T-helper 17 cell (primary cell): ENCODE measurements at regions not wholly inside any gene's neighbourhood (a gene's known extent, or its start where the extent isn't known, plus 50 kb on each side); places are given as distances from the start of the nearest gene placed in this dataset.

Experiments
- ATAC-seq: fragments of 150-1000 bp; cut with Tn5 transposase; 2 replicates; pipeline ENCODE4 v1.10.0; 2021; ENCODE audit warnings: mild to moderate bottlenecking, moderate library complexity
- DNase-seq, 3 donors: peaks; one replicate each; pipeline versions ENCODE4 v3.0.0 to v3.0.0-alpha.2; 2020 to 2021
- H3K9me3 ChIP-seq: one replicate; pipeline ENCODE4 v1.7.0; 2013; ENCODE audit warnings: low read length, mild to moderate bottlenecking; ENCODE audit not compliant: control insufficient read depth, poor library complexity, severe bottlenecking
- H3K27ac Mint-ChIP-seq: one replicate; pipeline ENCODE4 v1.8.0; 2022; ENCODE audit warnings: mild to moderate bottlenecking, moderate library complexity, mixed read lengths
- H3K27me3 Mint-ChIP-seq: one replicate; pipeline ENCODE4 v1.8.0; 2022; ENCODE audit warnings: mixed read lengths
- H3K36me3 Mint-ChIP-seq: one replicate; pipeline ENCODE4 v1.8.0; 2022; ENCODE audit warnings: low read depth, mixed read lengths
- H3K4me1 Mint-ChIP-seq: one replicate; pipeline ENCODE4 v1.8.0; 2022; ENCODE audit warnings: mild to moderate bottlenecking, mixed read lengths
- H3K4me3 Mint-ChIP-seq: one replicate; pipeline ENCODE4 v1.8.0; 2022; ENCODE audit warnings: mild to moderate bottlenecking, moderate library complexity, mixed read lengths

DNA sequence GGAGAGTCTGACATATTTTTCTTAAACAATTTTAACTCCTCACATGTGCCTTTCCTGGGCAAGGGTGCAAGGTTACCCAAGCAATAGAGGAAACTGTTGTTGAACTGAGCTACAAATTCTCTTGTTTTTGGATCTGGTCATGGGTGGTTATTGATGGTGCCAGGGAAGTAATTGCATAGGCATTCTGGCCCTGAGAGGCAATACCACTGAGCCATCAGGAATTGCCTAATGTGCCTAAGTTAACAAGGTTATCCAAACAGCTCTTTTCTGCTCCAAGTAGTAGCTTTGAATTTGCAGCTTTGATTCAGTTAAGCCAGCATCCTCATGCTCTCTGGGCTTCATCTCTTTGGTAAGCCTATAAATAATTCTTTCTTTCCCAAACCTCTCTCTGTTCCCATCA lies 266.0 kb upstream of the BTBD3 start:
- Mint-ChIP-seq H3K4me3 (no peak overlapping the region), H3K27me3 (no peaks in the 10 kb centered on the region), H3K4me1 (no peaks in the 10 kb centered on the region), H3K27ac (no peak overlapping the region), H3K36me3 (no peaks in the 10 kb centered on the region)
- H3K9me3 ChIP-seq = peaks cover 3% of the 10 kb centered on the region
- no peak for DNase-seq
- ATAC-seq = no peak

DNA sequence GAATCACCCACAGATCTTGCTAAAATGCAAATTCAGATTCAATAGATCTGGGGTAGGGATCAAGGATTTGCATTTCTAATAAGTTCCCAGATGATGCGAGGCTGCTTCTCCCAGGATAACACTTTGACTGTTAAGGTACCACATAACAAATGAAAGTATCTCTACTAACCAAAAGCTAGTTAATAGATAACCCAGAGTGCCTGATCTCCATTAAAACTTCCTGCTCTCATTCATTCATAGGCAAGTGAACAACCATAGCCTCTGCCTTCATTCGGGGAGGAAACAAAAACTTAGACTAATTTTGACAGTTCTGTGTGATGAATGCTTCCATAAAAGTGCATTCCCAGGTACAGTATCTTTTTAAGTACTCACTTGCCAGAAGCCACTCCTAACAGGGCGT lies 265.6 kb upstream of the BTBD3 start:
- H3K27ac Mint-ChIP-seq = no peak overlapping the region
- ATAC-seq = no peak
- no peak for DNase-seq
- no peaks in the 10 kb centered on the region for H3K36me3 Mint-ChIP-seq
- no peak overlapping the region for H3K4me3 Mint-ChIP-seq
- no peaks in the 10 kb centered on the region for H3K27me3 Mint-ChIP-seq
- peaks cover 3% of the 10 kb centered on the region for H3K9me3 ChIP-seq
- H3K4me1 Mint-ChIP-seq = no peaks in the 10 kb centered on the region

DNA sequence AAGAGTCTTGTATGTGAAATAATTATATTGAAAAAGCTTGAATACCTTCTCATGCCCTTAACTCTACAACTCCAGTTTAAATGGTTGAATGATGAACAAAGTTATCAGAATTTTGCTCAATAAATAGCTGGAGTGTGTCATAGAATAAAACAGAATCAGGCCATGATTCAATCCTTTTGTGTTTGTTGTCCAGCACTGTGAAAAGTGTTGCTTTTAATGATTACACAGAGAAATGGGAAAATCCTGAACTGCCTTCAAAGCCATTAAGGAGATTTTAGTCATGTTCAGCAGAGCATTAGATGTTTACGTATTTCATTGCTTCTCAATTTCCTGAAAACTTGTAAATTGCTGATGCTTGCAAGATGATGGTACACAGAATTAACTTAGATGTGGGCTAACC lies 262.9 kb upstream of the BTBD3 start:
- H3K4me1 Mint-ChIP-seq = no peaks in the 10 kb centered on the region
- H3K4me3 Mint-ChIP-seq = no peak overlapping the region

DNA sequence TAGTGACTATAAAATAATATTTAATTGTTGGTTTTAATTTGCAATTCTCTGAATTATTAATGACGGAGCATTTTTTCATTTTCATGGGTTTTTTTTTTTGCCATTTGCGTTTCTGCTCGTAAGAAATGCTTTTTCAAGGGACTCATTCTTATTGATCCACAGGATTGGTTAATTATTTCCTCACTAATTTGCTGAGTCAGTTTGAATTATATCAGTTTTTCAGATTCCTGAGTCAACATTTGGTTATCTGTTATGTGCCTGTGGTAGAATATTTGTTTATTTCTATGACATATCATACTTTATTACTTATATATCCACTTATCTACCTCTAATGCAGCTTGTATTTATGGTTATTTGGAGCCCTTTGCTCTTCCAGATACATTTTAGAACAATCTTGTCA lies 257.0 kb upstream of the BTBD3 start:
- no peak overlapping the region for H3K27ac Mint-ChIP-seq
- no peaks in the 10 kb centered on the region for H3K4me1 Mint-ChIP-seq
- no peak for ATAC-seq
- H3K27me3 Mint-ChIP-seq = no peaks in the 10 kb centered on the region
- H3K36me3 Mint-ChIP-seq = no peaks in the 10 kb centered on the region
- H3K4me3 Mint-ChIP-seq = no peak overlapping the region
- no peaks in the 10 kb centered on the region for H3K9me3 ChIP-seq
- no peak for DNase-seq

More for the DNA sequence above, 262.9 kb upstream of the BTBD3 start:
- ATAC-seq = no peak
- Mint-ChIP-seq H3K27me3 (no peaks in the 10 kb centered on the region), H3K27ac (no peak overlapping the region), H3K36me3 (no peaks in the 10 kb centered on the region)
- no peaks in the 10 kb centered on the region for H3K9me3 ChIP-seq
- DNase-seq = no peak

DNA sequence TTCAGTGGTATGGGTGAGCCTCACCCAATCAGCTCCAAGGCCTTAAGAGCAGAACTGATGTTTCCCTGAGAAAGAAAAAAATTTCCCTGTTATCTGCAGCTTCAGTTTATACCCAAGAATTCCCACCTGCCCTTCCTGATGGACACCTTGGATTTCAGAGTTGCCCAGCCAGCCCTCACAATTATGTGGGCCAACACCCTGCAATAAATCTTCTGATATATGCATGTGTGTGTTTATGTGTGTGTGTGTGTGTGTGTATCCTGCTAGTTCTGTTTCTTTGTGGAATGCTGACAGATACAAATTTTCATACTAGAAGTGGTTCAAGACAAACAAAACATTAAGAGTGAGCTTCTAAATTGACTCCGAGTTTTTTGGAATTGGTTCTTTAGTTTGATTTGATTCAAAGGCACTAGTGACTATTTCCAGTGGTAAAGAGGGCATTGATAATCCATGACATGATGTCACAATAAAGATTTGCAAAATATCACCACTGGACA lies 246.6 kb upstream of the BTBD3 start:
- DNase-seq (no peak), ATAC-seq (no peak)
- Mint-ChIP-seq H3K27me3 (no peaks in the 10 kb centered on the region), H3K27ac (no peak overlapping the region), H3K36me3 (no peaks in the 10 kb centered on the region), H3K4me3 (no peak overlapping the region), H3K4me1 (no peaks in the 10 kb centered on the region)
- H3K9me3 ChIP-seq = no peaks in the 10 kb centered on the region

DNA sequence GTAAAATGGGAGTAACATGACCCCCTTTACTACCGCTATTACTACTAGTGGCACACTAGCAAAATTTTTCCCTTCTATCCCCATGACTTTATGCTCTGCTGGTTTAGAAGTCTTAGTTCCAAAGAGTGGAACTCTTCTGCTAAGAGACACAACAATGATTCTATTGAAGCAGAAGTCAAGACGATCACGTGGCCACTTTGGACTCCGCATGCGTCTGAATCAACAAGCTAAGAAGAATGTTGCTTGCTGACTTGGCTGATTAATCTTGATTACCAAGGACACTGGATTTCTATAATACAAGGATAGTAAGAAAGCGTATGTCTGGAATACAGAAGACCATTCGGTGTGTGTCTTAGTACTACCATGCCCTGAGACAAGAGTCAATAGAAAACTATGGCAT lies 244.7 kb upstream of the BTBD3 start:
- no peak for DNase-seq
- ATAC-seq = no peak
- H3K9me3 ChIP-seq = no peaks in the 10 kb centered on the region
- no peak overlapping the region for H3K27ac Mint-ChIP-seq
- H3K27me3 Mint-ChIP-seq = no peaks in the 10 kb centered on the region
- H3K4me3 Mint-ChIP-seq = no peak overlapping the region
- H3K4me1 Mint-ChIP-seq = no peaks in the 10 kb centered on the region
- no peaks in the 10 kb centered on the region for H3K36me3 Mint-ChIP-seq

DNA sequence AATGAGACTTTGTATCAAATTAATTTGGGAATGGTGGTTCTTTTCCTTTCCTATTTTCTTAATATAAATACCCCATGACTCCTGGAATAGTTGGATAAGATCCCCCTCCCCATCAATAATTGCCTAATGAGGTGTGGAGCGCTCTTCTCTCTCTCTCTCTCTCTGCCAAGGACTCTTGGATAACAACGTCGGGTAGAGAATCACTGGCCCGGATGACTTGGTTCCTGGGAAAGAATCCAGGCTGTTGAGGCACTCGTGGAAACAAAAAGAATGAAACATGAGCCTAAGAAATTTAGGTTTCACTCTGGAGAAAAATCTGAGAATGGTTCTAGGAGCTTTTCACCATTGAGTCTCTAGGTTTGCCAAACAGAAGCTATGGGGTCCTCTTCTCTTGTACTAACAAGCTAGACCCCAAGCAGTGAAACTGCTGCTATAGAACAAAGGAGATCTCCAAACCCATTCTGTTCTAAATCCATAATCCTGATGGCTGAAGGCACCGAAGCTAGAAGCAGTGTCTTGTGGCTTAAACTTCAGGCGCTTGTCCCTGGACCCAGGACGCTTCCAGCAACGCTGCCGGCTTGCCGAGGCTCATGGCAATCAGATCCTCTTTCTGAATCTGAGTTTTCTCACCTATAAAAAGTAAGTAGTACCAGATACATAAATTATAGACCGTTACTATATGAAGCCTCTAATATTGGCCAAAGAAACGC lies 241.6 kb upstream of the BTBD3 start:
- Mint-ChIP-seq H3K4me3 (no peak overlapping the region), H3K27me3 (no peaks in the 10 kb centered on the region), H3K36me3 (no peaks in the 10 kb centered on the region), H3K4me1 (no peaks in the 10 kb centered on the region), H3K27ac (no peak overlapping the region)
- H3K9me3 ChIP-seq = no peaks in the 10 kb centered on the region
- DNase-seq = no peak
- no peak for ATAC-seq

DNA sequence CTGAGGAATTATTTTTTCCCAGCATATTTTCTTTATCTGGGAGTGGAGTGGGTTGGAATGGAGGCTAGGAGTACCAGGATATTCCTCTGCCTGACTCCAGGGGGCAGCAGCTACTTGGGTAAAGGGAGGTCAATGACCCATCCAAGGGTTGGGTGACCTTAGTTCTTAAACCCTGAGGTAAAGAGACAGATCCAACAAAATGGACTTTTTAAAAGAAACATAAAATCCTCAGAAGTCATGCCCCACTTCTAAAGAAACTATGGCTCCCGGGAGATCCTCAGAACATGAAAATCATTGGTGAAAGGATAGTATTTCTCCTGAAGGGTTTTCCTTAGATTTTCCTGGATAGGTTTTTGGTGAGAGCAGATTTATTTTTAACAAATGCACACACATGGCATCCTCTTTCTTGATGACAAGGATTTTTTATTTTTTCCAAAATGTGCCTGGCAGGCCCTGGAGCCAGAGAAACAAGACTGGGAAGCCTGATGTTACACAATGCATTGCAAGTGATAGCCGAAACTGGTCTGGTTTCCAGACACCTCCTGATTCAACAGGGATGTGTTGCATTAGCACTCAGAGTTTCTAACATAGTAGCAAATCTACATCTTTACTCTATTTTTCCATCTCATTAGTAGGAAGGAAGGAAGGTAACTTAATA lies 240.9 kb upstream of the BTBD3 start:
- DNase-seq (no peak), ATAC-seq (no peak)
- H3K27ac Mint-ChIP-seq = no peak overlapping the region

DNA sequence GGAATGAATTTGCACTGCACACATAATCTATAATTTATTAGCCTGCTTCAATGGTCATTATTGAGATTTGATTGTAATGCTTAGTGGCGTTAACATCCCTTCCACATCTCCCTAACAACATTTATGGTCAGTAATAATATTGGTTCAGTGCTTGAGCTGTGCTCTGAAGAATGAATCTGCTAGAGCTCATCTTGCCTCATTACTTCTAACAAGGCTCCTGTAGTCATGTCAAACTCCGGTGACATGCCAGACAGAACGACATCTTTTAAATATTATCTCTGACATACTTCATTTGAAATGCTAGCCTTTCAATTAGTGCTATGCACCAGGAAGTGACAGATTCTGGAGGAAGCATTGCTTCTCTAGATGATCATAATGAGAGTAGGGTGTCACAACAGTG lies 240.3 kb upstream of the BTBD3 start:
- Mint-ChIP-seq H3K27ac (no peak overlapping the region), H3K27me3 (no peaks in the 10 kb centered on the region), H3K36me3 (no peaks in the 10 kb centered on the region), H3K4me3 (no peak overlapping the region), H3K4me1 (no peaks in the 10 kb centered on the region)
- ATAC-seq (no peak), DNase-seq (no peak)
- no peaks in the 10 kb centered on the region for H3K9me3 ChIP-seq

More for the DNA sequence above, 240.9 kb upstream of the BTBD3 start:
- Mint-ChIP-seq H3K4me1 (no peaks in the 10 kb centered on the region), H3K36me3 (no peaks in the 10 kb centered on the region), H3K27me3 (no peaks in the 10 kb centered on the region), H3K4me3 (no peak overlapping the region)
- H3K9me3 ChIP-seq = no peaks in the 10 kb centered on the region

DNA sequence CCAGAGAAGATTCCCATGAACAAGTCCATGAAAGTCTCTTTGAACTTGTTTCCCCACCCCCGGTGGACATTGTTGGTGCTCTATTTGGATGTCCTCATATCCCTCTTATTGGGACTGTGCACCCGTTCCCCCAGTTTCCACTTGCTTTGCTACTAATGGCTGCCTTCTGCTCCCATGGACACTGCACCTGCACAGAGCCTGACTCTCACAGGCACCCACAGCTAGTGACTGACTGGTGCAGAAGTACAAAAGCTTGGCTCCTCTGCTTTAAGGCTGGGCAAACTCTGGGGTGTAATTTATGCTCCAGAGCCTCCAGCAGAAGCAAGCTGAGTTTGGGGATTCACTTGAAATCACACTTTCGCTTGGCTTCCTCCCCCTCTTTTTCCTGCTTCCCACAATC lies 239.9 kb upstream of the BTBD3 start:
- Mint-ChIP-seq H3K27me3 (no peaks in the 10 kb centered on the region), H3K4me3 (no peak overlapping the region), H3K36me3 (no peaks in the 10 kb centered on the region), H3K4me1 (no peaks in the 10 kb centered on the region), H3K27ac (no peak overlapping the region)
- no peak for ATAC-seq
- DNase-seq = no peak
- H3K9me3 ChIP-seq = no peaks in the 10 kb centered on the region

DNA sequence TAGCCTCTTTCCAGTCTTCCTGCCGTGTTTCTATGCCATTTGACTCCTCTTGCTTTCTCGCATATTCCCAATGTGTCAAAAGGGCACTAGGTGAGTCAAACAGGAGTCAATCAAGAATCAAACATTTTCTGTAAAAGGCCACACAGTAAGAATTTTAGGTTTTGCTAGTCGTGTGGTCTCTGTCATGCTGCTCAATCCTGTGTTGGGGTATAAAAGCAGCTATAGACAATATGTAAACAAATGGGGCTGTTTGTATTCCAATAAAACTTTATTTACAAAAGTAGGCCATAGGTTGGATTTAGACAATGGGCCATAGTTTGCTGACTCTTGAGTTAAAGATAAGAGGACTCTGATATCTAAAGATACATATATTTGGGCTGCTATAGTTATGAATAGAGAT lies 235.4 kb upstream of the BTBD3 start:
- Mint-ChIP-seq H3K4me3 (no peak overlapping the region), H3K27me3 (no peaks in the 10 kb centered on the region), H3K36me3 (no peaks in the 10 kb centered on the region), H3K4me1 (no peaks in the 10 kb centered on the region), H3K27ac (no peak overlapping the region)
- no peak for DNase-seq
- no peaks in the 10 kb centered on the region for H3K9me3 ChIP-seq
- no peak for ATAC-seq

DNA sequence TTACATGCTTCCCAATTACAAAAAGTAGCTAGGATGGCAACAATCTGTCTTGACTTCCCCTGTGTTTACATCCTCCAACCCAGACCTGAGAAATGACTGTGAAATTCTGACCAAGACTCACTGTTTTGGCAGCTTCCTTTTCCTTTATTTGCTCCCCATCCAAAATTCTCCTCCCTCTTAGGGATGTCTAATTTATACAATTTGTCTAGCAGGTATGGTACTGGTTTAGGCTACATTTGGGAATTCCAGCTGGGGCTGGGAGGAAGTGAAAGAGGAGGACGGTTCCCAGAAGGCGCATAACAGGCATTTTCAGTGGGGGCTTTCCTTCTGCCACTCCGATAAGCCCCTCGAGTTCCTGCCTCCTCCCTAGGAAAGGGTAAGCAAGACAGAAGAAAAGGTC lies 231.5 kb upstream of the BTBD3 start:
- Mint-ChIP-seq H3K27me3 (no peaks in the 10 kb centered on the region), H3K4me1 (no peaks in the 10 kb centered on the region), H3K36me3 (no peaks in the 10 kb centered on the region), H3K4me3 (no peak overlapping the region), H3K27ac (no peak overlapping the region)
- no peak for DNase-seq
- H3K9me3 ChIP-seq = no peaks in the 10 kb centered on the region
- ATAC-seq = no peak

DNA sequence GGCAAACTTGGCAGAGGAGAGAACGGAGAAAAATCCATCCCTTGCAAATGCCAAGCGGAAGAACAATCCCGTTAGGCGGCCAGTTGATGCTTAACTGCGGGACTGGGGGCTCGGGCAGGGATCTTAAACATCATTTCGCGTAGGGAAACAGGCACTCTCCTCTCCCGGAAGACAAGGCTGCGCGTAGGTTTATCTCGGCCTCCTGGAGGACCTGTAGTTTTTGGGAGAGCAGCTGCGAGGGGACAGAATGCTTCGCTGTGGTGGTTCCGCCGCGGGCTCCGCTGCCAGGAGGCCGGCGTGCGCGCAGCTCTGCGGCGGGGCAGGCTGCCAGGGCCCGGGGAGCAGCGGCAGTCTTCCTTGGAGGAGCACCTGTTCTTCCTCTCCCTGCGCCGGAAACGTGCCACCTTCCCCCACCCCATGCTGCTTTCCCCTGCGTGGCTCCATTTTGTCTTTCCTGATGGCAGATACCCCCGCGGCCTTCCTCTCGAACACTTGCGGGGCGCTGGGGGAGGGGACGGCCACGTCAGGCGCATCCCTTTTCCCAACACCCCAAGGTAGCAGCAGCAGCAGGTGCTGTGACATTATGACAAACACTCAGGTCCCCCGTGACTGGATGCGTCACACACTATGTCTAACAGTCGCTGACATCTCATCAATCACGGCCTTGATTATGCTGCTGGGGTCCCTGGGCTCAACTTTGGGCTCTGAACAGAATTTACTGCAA lies 230.7 kb upstream of the BTBD3 start:
- H3K27ac Mint-ChIP-seq = no peak overlapping the region
- no peaks in the 10 kb centered on the region for H3K36me3 Mint-ChIP-seq
- no peaks in the 10 kb centered on the region for H3K9me3 ChIP-seq
- no peaks in the 10 kb centered on the region for H3K4me1 Mint-ChIP-seq
- ATAC-seq (no peak), DNase-seq (no peak)
- no peaks in the 10 kb centered on the region for H3K27me3 Mint-ChIP-seq
- H3K4me3 Mint-ChIP-seq = no peak overlapping the region
